Heart left ventricle (tissue), 13 donors: ENCODE measurements at regions not wholly inside any gene's neighbourhood (a gene's known extent, or its start where the extent isn't known, plus 50 kb on each side); places are given as distances from the start of the nearest gene placed in this dataset.

ENCODE experiments used
- CTCF ChIP-seq, 12 donors: fragments of 200-600 bp; sonication (generic) in 4 of 12; IDR thresholded peaks; one replicate each; pipeline versions ENCODE4 v1.5.0 to v1.8.0; 2018 to 2022; ENCODE audit warnings: antibody characterized with exemption in 12 of 12, mild to moderate bottlenecking in 5 of 12
- POLR2A ChIP-seq, 2 donors: fragments of 450-650 bp; IDR thresholded peaks; one replicate each; pipeline ENCODE4 v1.6.1; 2017; ENCODE audit warnings: antibody characterized with exemption in 2 of 2, mild to moderate bottlenecking in 2 of 2, moderate library complexity in 2 of 2
- donor health status: ischemic (EF 13 %, LVEDD 7.1; RV severe dilation, severe dysfunction).
- donor health status: DM: no; HTN: yes; CAD: no.
- donor health status: DM: no; HTN: no; CAD: no.
- donor health status: ischemic (EF 25% LVEDD 6.9; RV normal size, moderate dysfunction).
- donor health status: ischemic (EF 25% LVEDD 5.7; RV mildly dilated, moderate dysfunction).
- donor health status: ischemic (EF 35%, LVEDD 5.7; RV mildly dilated, moderate dysfunction).
- donor health status: nonischemic (EF 11% LVEDD 7.7; RV severe dilation, severe dysfunction).
- donor health status: DM: yes; HTN: yes; CAD: no.
- donor health status: PGD.
- donor health status: ischemic (EF 29% LVEDD 5.4; RV normal size, mild dysfunction).
- donor health status: nonischemic (EF 23%, LVEDD 6.1; RV moderate dilation, normal function).

DNA sequence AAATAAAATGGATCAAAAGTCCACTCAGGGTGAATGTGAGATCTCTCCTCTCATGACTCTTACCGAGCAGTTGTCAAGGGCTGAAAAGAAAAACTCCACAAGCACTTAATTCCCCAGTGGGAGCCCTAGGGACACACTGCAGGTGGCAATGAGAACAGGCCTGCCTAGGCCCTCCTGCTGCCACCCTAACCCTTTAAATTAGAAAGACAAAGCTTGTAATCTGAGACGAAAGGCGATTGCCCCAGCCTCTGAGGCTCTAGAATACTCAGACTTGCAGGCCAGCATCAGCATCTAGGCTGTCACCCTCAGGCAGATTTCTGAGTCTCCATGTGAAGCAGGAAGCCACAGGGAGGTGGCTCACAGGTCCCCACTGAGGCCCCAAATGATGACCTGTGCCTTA, 457.0 kb upstream of the MYT1L start:
- TF ChIP-seq CTCF (IDR thresholded peaks at IDR 0.05): no peak
- no peak for TF ChIP-seq POLR2A (IDR thresholded peaks at IDR 0.05)
